ENCODE measurements at regions not wholly inside any gene's neighbourhood (a gene's known extent, or its start where the extent isn't known, plus 50 kb on each side); places are given as distances from the start of the nearest gene placed in this dataset.
"Not testable (repeated sequence)": the region's sequence is repeated elsewhere in the genome, so short reads cannot be mapped to it uniquely, and the experiment has no call there.

DNA sequence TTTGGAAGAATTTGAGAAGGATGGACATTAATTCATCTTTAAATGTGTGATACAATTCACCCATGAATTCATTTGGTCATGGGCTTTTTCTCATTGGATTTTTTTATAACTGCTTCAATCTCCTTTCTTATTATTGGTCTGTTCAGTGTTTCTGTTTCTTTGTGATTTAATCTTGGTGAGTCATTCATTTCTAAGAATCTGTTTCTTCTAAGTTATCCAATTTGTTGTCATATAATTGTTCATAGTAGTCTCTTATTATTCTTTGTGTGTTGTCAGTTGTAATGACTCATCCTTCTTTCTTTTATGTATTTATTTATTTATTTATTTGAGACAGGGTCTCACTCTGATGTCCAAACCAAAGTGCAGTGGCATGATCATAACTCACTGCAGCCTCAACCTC is 146.1 kb upstream of the ZNF267 start:
- CTCF ChIA-PET = no interaction called here
- no peak overlapping the region for H3K27ac Mint-ChIP-seq (ENCODE audit: unreplicated experiment)
- no peak overlapping the region for H3K4me3 Mint-ChIP-seq (ENCODE audit: low read depth, unreplicated experiment)
- H3K36me3 Mint-ChIP-seq (ENCODE audit: insufficient read depth, unreplicated experiment) = peaks cover 22% of the 10 kb centered on the region
- BruUV-seq (replicated peaks) = no TSS peak
- TF ChIP-seq, protein P1, sequence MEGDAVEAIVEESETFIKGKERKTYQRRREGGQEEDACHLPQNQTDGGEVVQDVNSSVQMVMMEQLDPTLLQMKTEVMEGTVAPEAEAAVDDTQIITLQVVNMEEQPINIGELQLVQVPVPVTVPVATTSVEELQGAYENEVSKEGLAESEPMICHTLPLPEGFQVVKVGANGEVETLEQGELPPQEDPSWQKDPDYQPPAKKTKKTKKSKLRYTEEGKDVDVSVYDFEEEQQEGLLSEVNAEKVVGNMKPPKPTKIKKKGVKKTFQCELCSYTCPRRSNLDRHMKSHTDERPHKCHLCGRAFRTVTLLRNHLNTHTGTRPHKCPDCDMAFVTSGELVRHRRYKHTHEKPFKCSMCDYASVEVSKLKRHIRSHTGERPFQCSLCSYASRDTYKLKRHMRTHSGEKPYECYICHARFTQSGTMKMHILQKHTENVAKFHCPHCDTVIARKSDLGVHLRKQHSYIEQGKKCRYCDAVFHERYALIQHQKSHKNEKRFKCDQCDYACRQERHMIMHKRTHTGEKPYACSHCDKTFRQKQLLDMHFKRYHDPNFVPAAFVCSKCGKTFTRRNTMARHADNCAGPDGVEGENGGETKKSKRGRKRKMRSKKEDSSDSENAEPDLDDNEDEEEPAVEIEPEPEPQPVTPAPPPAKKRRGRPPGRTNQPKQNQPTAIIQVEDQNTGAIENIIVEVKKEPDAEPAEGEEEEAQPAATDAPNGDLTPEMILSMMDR (IDR thresholded peaks at IDR 0.05; ENCODE audit: unreplicated experiment) = no peak
- no peak for DNase-seq
- H3K4me1 Mint-ChIP-seq (ENCODE audit: low read depth, unreplicated experiment) = no peaks in the 10 kb centered on the region
- intact Hi-C loops (cut with micrococcal nuclease; ENCODE audit: unreplicated experiment) = loop anchor here (10.0 kb wide), 1 partner anchor 53 kb away; no protein-coding TSS in a partner anchor
- H3K27me3 Mint-ChIP-seq (ENCODE audit: unreplicated experiment) = no peaks in the 10 kb centered on the region
- H3K9me3 Mint-ChIP-seq (ENCODE audit: low read depth, unreplicated experiment) = peaks cover 27% of the 10 kb centered on the region

DNA sequence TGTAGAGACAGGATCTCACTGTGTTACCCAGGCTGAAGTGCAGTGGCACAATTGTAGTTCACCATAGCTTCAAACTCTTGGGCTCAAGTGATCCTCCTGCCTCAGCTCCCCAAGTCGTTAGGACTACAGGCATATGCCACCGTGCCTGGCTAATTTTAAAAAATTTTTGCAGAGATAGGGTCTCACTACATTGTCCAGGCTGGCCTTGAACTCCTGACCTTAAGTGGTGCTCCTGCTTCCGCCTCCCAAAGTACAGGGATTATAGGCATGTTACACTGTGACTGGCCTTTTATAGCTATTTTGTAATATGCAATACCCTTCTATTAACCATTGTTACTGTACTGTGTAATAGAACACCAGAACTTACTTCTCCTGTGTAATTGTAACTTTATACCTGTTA is 139.3 kb upstream of the ZNF267 start:
- CTCF ChIA-PET = no interaction called here
- intact Hi-C loops (cut with micrococcal nuclease; ENCODE audit: unreplicated experiment) = no loop called here
- DNase-seq = no peak
- Mint-ChIP-seq H3K9me3 (ENCODE audit: low read depth, unreplicated experiment) (peaks cover 32% of the 10 kb centered on the region), H3K36me3 (ENCODE audit: insufficient read depth, unreplicated experiment) (peaks cover 14% of the 10 kb centered on the region), H3K4me1 (ENCODE audit: low read depth, unreplicated experiment) (no peaks in the 10 kb centered on the region), H3K27ac (ENCODE audit: unreplicated experiment) (no peak overlapping the region), H3K4me3 (ENCODE audit: low read depth, unreplicated experiment) (no peak overlapping the region), H3K27me3 (ENCODE audit: unreplicated experiment) (no peaks in the 10 kb centered on the region)
- BruUV-seq (replicated peaks) = no TSS peak
- TF ChIP-seq, protein P1 (IDR thresholded peaks at IDR 0.05; ENCODE audit: unreplicated experiment) = no peak

DNA sequence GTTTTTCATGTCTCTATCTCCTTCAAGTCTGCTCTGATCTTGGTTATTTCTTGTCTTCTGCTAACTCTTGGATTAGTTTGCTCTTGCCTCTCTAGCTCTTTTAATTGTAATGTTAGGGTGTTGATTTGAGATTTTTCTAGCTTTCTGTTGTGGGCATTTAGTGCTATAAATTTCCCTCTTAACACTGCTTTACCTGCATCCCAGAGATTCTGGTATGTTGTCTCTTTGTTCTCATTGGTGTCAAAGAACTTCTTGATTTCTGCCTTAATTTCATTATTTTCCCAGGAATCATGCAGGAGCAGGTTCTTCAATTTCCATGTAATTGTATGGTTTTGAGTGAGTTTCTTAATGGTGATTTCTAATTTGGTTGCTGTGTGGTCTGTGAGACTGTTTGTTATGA is 128.5 kb upstream of the ZNF267 start:
- H3K9me3 Mint-ChIP-seq (ENCODE audit: low read depth, unreplicated experiment) = peaks cover 32% of the 10 kb centered on the region
- intact Hi-C loops (cut with micrococcal nuclease; ENCODE audit: unreplicated experiment); H3K4me1 Mint-ChIP-seq (ENCODE audit: low read depth, unreplicated experiment); H3K27ac Mint-ChIP-seq (ENCODE audit: unreplicated experiment); H3K4me3 Mint-ChIP-seq (ENCODE audit: low read depth, unreplicated experiment); H3K27me3 Mint-ChIP-seq (ENCODE audit: unreplicated experiment); BruUV-seq (replicated peaks); H3K36me3 Mint-ChIP-seq (ENCODE audit: insufficient read depth, unreplicated experiment); CTCF ChIA-PET; DNase-seq: not testable (repeated sequence)

DNA sequence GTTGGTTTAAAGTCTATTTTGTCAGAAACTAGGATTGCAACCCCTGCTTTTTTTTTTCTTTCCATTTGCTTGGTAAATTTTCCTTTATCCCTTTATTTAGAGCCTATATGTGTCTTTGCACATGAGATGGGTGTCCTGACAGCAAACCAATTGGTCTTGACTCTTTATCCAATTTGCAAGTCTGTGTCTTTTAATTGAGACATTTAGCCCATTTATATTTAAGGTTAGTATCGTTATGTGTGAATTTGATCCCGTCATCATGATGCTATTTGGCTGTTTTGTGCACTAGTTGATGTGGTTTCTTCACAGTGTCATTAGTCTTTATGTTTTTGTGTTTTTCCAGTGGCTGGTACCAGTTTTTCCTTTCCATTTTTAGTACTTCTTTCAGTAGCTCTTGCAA is 127.7 kb upstream of the ZNF267 start:
- intact Hi-C loops (cut with micrococcal nuclease; ENCODE audit: unreplicated experiment) = no loop called here
- no peak for DNase-seq
- Mint-ChIP-seq H3K9me3 (ENCODE audit: low read depth, unreplicated experiment) (peaks cover 28% of the 10 kb centered on the region), H3K4me1 (ENCODE audit: low read depth, unreplicated experiment) (no peaks in the 10 kb centered on the region), H3K27ac (ENCODE audit: unreplicated experiment) (no peak overlapping the region), H3K36me3 (ENCODE audit: insufficient read depth, unreplicated experiment) (no peaks in the 10 kb centered on the region), H3K27me3 (ENCODE audit: unreplicated experiment) (no peaks in the 10 kb centered on the region), H3K4me3 (ENCODE audit: low read depth, unreplicated experiment) (no peak overlapping the region)
- TF ChIP-seq, protein P1 (IDR thresholded peaks at IDR 0.05; ENCODE audit: unreplicated experiment) = no peak
- CTCF ChIA-PET = no interaction called here
- no TSS peak for BruUV-seq (replicated peaks)

DNA sequence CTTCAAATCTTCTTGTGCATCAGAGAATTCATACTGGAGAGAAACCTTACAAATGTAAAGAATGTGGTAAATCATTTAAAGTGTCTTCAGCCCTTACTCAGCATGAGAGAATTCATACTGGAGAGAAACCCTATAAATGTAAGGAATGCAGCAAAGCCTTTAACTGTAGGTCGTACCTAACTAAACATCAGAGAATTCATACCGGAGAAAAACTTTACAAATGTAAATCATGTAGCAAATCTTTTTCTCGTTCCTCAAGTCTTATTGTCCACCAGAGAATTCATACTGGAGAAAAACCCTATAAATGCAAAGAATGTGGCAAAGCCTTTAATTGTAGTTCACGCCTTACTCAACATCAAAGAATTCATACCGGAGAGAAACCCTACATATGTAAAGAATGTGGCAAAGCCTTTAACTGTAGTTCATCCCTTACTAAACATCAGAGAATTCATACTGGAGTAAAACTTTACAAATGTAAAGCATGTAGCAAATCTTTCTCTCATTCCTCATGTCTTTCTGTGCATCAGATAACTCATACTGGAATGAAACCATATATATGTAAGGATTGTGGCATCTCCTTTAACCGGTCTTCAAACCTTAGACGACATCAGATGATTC is 118.5 kb upstream of the ZNF267 start:
- H3K27me3 Mint-ChIP-seq (ENCODE audit: unreplicated experiment) = no peaks in the 10 kb centered on the region
- CTCF ChIA-PET = no interaction called here
- intact Hi-C loops (cut with micrococcal nuclease; ENCODE audit: unreplicated experiment) = no loop called here
- no peak overlapping the region for H3K4me3 Mint-ChIP-seq (ENCODE audit: low read depth, unreplicated experiment)
- no peak overlapping the region for H3K27ac Mint-ChIP-seq (ENCODE audit: unreplicated experiment)
- no peaks in the 10 kb centered on the region for H3K4me1 Mint-ChIP-seq (ENCODE audit: low read depth, unreplicated experiment)
- DNase-seq = no peak
- TF ChIP-seq, protein P1 (IDR thresholded peaks at IDR 0.05; ENCODE audit: unreplicated experiment) = no peak
- peaks cover 24% of the 10 kb centered on the region for H3K9me3 Mint-ChIP-seq (ENCODE audit: low read depth, unreplicated experiment)
- BruUV-seq (replicated peaks) = no TSS peak
- peaks cover 11% of the 10 kb centered on the region for H3K36me3 Mint-ChIP-seq (ENCODE audit: insufficient read depth, unreplicated experiment)
